IMR-90 (cell line): ENCODE measurements at regions not wholly inside any gene's neighbourhood (a gene's known extent, or its start where the extent isn't known, plus 50 kb on each side); places are given as distances from the start of the nearest gene placed in this dataset.

Source experiments
- ATAC-seq: fragments of 200-7000 bp; cut with Tn5 transposase; 2 replicates; pipeline ENCODE4 v1.9.1; 2020; ENCODE audit warnings: low read depth, mild to moderate bottlenecking, moderate library complexity
- BruUV-seq: library from RNA; stranded (reverse); fragments of 400-500 nt; replicated peaks from 2 replicates; lab custom pipeline; 2021; lab: Mats Ljungman, UMichigan
- CTCF ChIA-PET: fragments of 300-600 bp; formaldehyde crosslinking; extraction: SDS; loops from one replicate; lab custom pipeline; 2021; ENCODE audit warnings: antibody characterized with exemption; lab: Yijun Ruan, JAX
- POLR2A ChIA-PET: fragments of 300-600 bp; sonication (Branson Sonifier 250); formaldehyde crosslinking; loops from one replicate; lab custom pipeline; 2022; ENCODE audit warnings: antibody characterized with exemption; ENCODE audit not compliant: unreplicated experiment; lab: Charles Lee
- DNase-seq: peaks from one replicate; pipeline ENCODE4 v3.0.0; 2013
- H2AFZ ChIP-seq: replicated peaks from 2 replicates; pipeline ENCODE3; 2013; ENCODE audit warnings: low read length, mild to moderate bottlenecking; ENCODE audit not compliant: poor library complexity
- H2AK5ac ChIP-seq: 2 replicates; pipeline ENCODE4 v1.6.1; 2013; ENCODE audit warnings: low read depth, low read length, inconsistent platforms
- H2AK9ac ChIP-seq: replicated peaks from 2 replicates; pipeline ENCODE3; 2013; ENCODE audit warnings: mild to moderate bottlenecking, low read depth, low read length, moderate library complexity; ENCODE audit not compliant: poor library complexity
- H2BK120ac ChIP-seq: 2 replicates; pipeline ENCODE4 v1.6.1; 2013; ENCODE audit warnings: low read depth, low read length, inconsistent platforms
- H2BK15ac ChIP-seq: 3 replicates; pipeline ENCODE4 v1.6.1; 2013; ENCODE audit warnings: low read depth, low read length, inconsistent platforms
- H2BK20ac ChIP-seq: 2 replicates; pipeline ENCODE4 v1.6.1; 2013; ENCODE audit warnings: low read depth, mild to moderate bottlenecking, inconsistent platforms, low read length, moderate library complexity
- H2BK5ac ChIP-seq: 2 replicates; pipeline ENCODE4 v1.6.1; 2013; ENCODE audit warnings: mild to moderate bottlenecking, low read depth, low read length, inconsistent platforms; ENCODE audit not compliant: poor library complexity, severe bottlenecking
- H3K14ac ChIP-seq: replicated peaks from 2 replicates; pipeline ENCODE4 v1.6.1; 2013; ENCODE audit warnings: low read depth, low read length, inconsistent platforms
- H3K18ac ChIP-seq: 2 replicates; pipeline ENCODE4 v1.6.1; 2013; ENCODE audit warnings: low read depth, low read length, control low read depth
- H3K23ac ChIP-seq: 2 replicates; pipeline ENCODE4 v1.6.1; 2013; ENCODE audit warnings: low read depth, low read length, inconsistent platforms
- H3K27ac ChIP-seq: 2 replicates; pipeline ENCODE4 v1.5.1; 2013; ENCODE audit warnings: mild to moderate bottlenecking, control low read depth, low read length; ENCODE audit not compliant: insufficient read depth
- H3K27me3 ChIP-seq: 2 replicates; pipeline ENCODE4 v1.6.1; 2013; ENCODE audit warnings: low read length; ENCODE audit not compliant: control insufficient read depth, insufficient read depth
- H3K36me3 ChIP-seq: 2 replicates; pipeline ENCODE4 v1.6.1; 2013; ENCODE audit warnings: low read length, mixed read lengths; ENCODE audit not compliant: control insufficient read depth, insufficient read depth
- H3K4ac ChIP-seq: 2 replicates; pipeline ENCODE4 v1.6.1; 2013; ENCODE audit warnings: low read depth, low read length, inconsistent platforms
- H3K4me1 ChIP-seq: 2 replicates; pipeline ENCODE4 v1.6.1; 2013; ENCODE audit warnings: low read length, mixed read lengths; ENCODE audit not compliant: control insufficient read depth, insufficient read depth
- H3K4me2 ChIP-seq: 2 replicates; pipeline ENCODE4 v1.6.1; 2013; ENCODE audit warnings: low read depth, mild to moderate bottlenecking, control low read depth, low read length, moderate library complexity
- H3K4me3 ChIP-seq: 2 replicates; pipeline ENCODE4 v1.5.1; 2013; ENCODE audit warnings: low read depth, mild to moderate bottlenecking, control low read depth, low read length, moderate library complexity; ENCODE audit not compliant: insufficient read depth
- H3K56ac ChIP-seq: 2 replicates; pipeline ENCODE4 v1.6.1; 2013; ENCODE audit warnings: low read length, inconsistent platforms; ENCODE audit not compliant: insufficient read depth; ENCODE audit errors: extremely low read depth
- H3K79me1 ChIP-seq, 2 experiments: 2 replicates each; pipeline ENCODE4 v1.6.1; 2013; ENCODE audit warnings: low read length in 2 of 2, inconsistent platforms in 1 of 2, low read depth in 1 of 2
- H3K9ac ChIP-seq: 2 replicates; pipeline ENCODE4 v1.6.1; 2013; ENCODE audit warnings: low read depth, low read length, control low read depth
- H3K9me1 ChIP-seq: 2 replicates; pipeline ENCODE4 v1.6.1; 2013; ENCODE audit warnings: low read length, inconsistent platforms; ENCODE audit not compliant: insufficient read depth
- H3K9me3 ChIP-seq: 2 replicates; pipeline ENCODE4 v1.6.1; 2013; ENCODE audit warnings: low read length; ENCODE audit not compliant: control insufficient read depth, insufficient read depth
- H4K20me1 ChIP-seq: 2 replicates; pipeline ENCODE4 v1.6.1; 2013; ENCODE audit warnings: low read length, inconsistent platforms; ENCODE audit not compliant: insufficient read depth
- H4K5ac ChIP-seq: 2 replicates; pipeline ENCODE4 v1.6.1; 2013; ENCODE audit warnings: mild to moderate bottlenecking, low read depth, low read length, control low read depth
- H4K8ac ChIP-seq, 2 experiments: 2 replicates each; pipeline ENCODE4 v1.6.1; 2013; ENCODE audit warnings: low read depth in 2 of 2, low read length in 2 of 2, control low read depth in 1 of 2, inconsistent platforms in 1 of 2
- H4K91ac ChIP-seq: 2 replicates; pipeline ENCODE4 v1.6.1; 2013; ENCODE audit warnings: low read depth, low read length, inconsistent platforms; ENCODE audit not compliant: insufficient read depth
- BHLHE40 ChIP-seq: fragments of 150-350 bp; IDR thresholded peaks from 2 replicates; pipeline ENCODE4 v1.6.1; 2016; ENCODE audit warnings: mild to moderate bottlenecking, low read depth, low read length
- CHD1 ChIP-seq: IDR thresholded peaks from 2 replicates; pipeline ENCODE4 v1.6.1; 2012; ENCODE audit warnings: low read depth, low read length, improper control_type of control experiment
- POLR2A ChIP-seq: IDR thresholded peaks from 2 replicates; pipeline ENCODE4 v1.6.1; 2012; ENCODE audit warnings: mild to moderate bottlenecking, low read depth, low read length
- dilution Hi-C: fragments of 300-500 bp; cut with HindIII; formaldehyde crosslinking; loops from one replicate; pipeline ENCODE4 v1.14.3; 2018; ENCODE audit warnings: low sequenced_read_pairs; ENCODE audit not compliant: unreplicated experiment
- in situ Hi-C: fragments of 300-500 bp; cut with MboI; formaldehyde crosslinking; loops from 3 replicates; pipeline ENCODE4 v1.14.3; 2019; ENCODE audit warnings: low sequenced_read_pairs, inconsistent platforms, mixed read lengths
- intact Hi-C: fragments of 100-400 bp; cut with micrococcal nuclease; formaldehyde crosslinking; loops from 2 replicates; pipeline ENCODE4 v1.10.0; 2022
- TF ChIP-seq, protein P1 (sequence below): conservative IDR thresholded peaks from 2 replicates; pipeline ENCODE4 v1.5.1; 2012; ENCODE audit warnings: mild to moderate bottlenecking, low read depth, low read length, improper control_type of control experiment

DNA sequence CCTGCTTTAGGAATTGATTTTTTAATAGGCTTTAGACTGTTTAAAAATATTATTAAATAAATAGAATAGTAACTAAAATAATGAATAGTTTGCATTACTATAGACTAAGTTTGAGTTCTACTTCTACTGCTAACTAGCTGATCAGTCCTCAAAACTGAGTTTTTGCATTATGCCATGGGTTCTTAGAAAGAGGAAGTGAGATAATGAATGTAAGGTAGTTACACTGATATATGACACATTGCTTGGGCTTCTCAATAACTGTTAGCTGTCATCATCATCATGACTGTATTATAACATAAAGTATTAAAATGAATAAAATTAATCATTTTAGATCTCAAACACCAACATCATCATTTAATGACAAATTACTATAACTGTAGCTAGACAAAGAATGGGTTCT is 949.7 kb downstream of the TRHDE start:
- H3K4me2 ChIP-seq, result no peak overlapping the region
- dilution Hi-C loops, result no loop called here
- H3K9ac ChIP-seq, result no peak overlapping the region
- H4K91ac ChIP-seq, result no peak overlapping the region
- no peaks in the 10 kb centered on the region for H3K27me3 ChIP-seq
- H3K9me3 ChIP-seq, result peaks cover 3% of the 10 kb centered on the region; the same call in 1 of the 2 replicates
- H3K4me1 ChIP-seq, result no peaks in the 10 kb centered on the region
- H4K20me1 ChIP-seq, result no peaks in the 10 kb centered on the region
- TF ChIP-seq CHD1 (no peak), BHLHE40 (no peak), POLR2A (no peak)
- TF ChIP-seq, protein P1, sequence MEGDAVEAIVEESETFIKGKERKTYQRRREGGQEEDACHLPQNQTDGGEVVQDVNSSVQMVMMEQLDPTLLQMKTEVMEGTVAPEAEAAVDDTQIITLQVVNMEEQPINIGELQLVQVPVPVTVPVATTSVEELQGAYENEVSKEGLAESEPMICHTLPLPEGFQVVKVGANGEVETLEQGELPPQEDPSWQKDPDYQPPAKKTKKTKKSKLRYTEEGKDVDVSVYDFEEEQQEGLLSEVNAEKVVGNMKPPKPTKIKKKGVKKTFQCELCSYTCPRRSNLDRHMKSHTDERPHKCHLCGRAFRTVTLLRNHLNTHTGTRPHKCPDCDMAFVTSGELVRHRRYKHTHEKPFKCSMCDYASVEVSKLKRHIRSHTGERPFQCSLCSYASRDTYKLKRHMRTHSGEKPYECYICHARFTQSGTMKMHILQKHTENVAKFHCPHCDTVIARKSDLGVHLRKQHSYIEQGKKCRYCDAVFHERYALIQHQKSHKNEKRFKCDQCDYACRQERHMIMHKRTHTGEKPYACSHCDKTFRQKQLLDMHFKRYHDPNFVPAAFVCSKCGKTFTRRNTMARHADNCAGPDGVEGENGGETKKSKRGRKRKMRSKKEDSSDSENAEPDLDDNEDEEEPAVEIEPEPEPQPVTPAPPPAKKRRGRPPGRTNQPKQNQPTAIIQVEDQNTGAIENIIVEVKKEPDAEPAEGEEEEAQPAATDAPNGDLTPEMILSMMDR, result no peak
- H2BK20ac ChIP-seq, result no peak overlapping the region
- H2BK120ac ChIP-seq, result no peak overlapping the region
- intact Hi-C loops, result no loop called here
- no peaks in the 10 kb centered on the region for H3K9me1 ChIP-seq
- H3K14ac ChIP-seq, result no peak overlapping the region
- no peak overlapping the region for H3K27ac ChIP-seq
- ATAC-seq (no peak), DNase-seq (no peak)
- H3K56ac ChIP-seq, result no peak overlapping the region
- H2BK15ac ChIP-seq, result no peak overlapping the region
- in situ Hi-C loops, result no loop called here
- no peak overlapping the region for H4K5ac ChIP-seq
- H3K23ac ChIP-seq, result no peak overlapping the region
- H3K79me1 ChIP-seq, result no peaks in the 10 kb centered on the region
- ChIA-PET POLR2A (no interaction called here), CTCF (interaction anchor here (0.5 kb wide), 1 partner anchor 44 kb away, joined by 3 read pairs; no protein-coding TSS in a partner anchor)
- no TSS peak for BruUV-seq
- H2AK9ac ChIP-seq, result no peak overlapping the region
- H4K8ac ChIP-seq, result no peak overlapping the region
- H2BK5ac ChIP-seq, result no peak overlapping the region
- no peak overlapping the region for H2AK5ac ChIP-seq
- no peak overlapping the region for H3K4me3 ChIP-seq
- no peak overlapping the region for H3K18ac ChIP-seq
- H3K36me3 ChIP-seq, result no peaks in the 10 kb centered on the region
- no peak overlapping the region for H3K4ac ChIP-seq
- no peak overlapping the region for H2AFZ ChIP-seq
